Kidney (tissue), 13 donors: ENCODE measurements at regions not wholly inside any gene's neighbourhood (a gene's known extent, or its start where the extent isn't known, plus 50 kb on each side); places are given as distances from the start of the nearest gene placed in this dataset.

Source experiments
- DNase-seq, 5 donors: peaks; one replicate each; pipeline ENCODE4 v3.0.0-alpha.2; 2013 to 2020
- FAIRE-seq: peaks from 2 replicates; lab custom pipeline; 2012; peaks lifted over from hg19 to GRCh38; lab: Jason Lieb, UNC
- H3K27ac ChIP-seq, 2 donors: one replicate each; pipeline ENCODE4 v1.7.0; 2013; ENCODE audit warnings: low read depth in 2 of 2, low read length in 2 of 2, inconsistent platforms in 1 of 2
- H3K27me3 ChIP-seq: one replicate; pipeline ENCODE4 v1.7.1; 2013; ENCODE audit warnings: low read length, inconsistent platforms; ENCODE audit not compliant: control insufficient read depth, insufficient read depth
- H3K36me3 ChIP-seq, 3 donors: one replicate each; pipeline versions ENCODE4 v1.7.0 to v1.7.1; 2013; ENCODE audit warnings: low read length in 3 of 3, control low read depth in 1 of 3, inconsistent platforms in 1 of 3; ENCODE audit not compliant: insufficient read depth in 3 of 3, control insufficient read depth in 2 of 3
- H3K4me1 ChIP-seq, 3 donors: one replicate each; pipeline versions ENCODE4 v1.7.0 to v1.7.1; 2013; ENCODE audit warnings: low read length in 3 of 3, inconsistent platforms in 1 of 3, low read depth in 1 of 3; ENCODE audit not compliant: control insufficient read depth in 2 of 3, insufficient read depth in 2 of 3
- H3K4me3 ChIP-seq, 3 donors: one replicate each; pipeline versions ENCODE4 v1.7.0 to v1.8.1; 2013; ENCODE audit warnings: low read length in 3 of 3, control low read depth in 1 of 3, inconsistent platforms in 1 of 3
- H3K9ac ChIP-seq, 3 donors: one replicate each; pipeline versions ENCODE4 v1.7.0 to v1.7.1; 2013; ENCODE audit warnings: low read length in 3 of 3, control low read depth in 1 of 3, inconsistent platforms in 1 of 3
- H3K9me3 ChIP-seq, 3 donors: one replicate each; pipeline versions ENCODE4 v1.7.0 to v1.7.1; 2013; ENCODE audit warnings: low read length in 3 of 3, control low read depth in 1 of 3, inconsistent platforms in 1 of 3; ENCODE audit not compliant: control insufficient read depth in 2 of 3, insufficient read depth in 1 of 3
- CTCF ChIP-seq: IDR thresholded peaks from 3 replicates; pipeline ENCODE4 v1.5.1; 2012; ENCODE audit warnings: mild to moderate bottlenecking, moderate library complexity, borderline replicate concordance; ENCODE audit not compliant: insufficient read depth; ENCODE audit errors: extremely low read depth
- intact Hi-C: fragments of 100-400 bp; cut with DNase I; formaldehyde crosslinking; loops from one replicate; pipeline ENCODE4 v1.11.1; 2022
- donor health status: control.
- donor health status: control.
- donor health status: control.
- donor health status: control.
- donor health status: control.
- donor health status: DM: yes; HTN: yes; CAD: no.
- donor health status: Normal renal cell carcinoma (clear cell type).

DNA sequence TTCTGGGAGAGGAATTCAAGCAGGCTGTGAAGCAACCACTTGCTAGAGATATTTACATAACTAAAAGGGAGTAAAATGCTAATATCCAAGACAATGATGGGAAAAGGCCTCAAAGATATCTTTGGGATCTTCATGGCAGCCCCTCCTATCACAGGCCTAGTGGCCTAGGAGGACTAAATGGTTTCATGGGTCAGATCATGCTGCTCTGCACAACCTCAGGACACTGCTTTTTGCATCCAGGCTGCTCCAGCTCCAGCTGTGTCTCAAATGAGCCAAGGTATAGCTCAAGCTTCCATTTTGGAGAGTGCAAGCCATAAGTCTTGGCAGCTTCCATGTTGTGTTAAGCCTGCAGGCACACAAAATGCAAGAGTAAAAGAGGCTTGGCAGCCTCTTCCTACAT, 195.6 kb upstream of the SSTR1 start:
- no peak for TF ChIP-seq CTCF
- FAIRE-seq (no peak), DNase-seq (no peak)
- H3K9me3 ChIP-seq: peaks cover 0 to 14% (median 2%) of the 10 kb centered on the region in 3 donors
- H3K36me3 ChIP-seq: no peaks in the 10 kb centered on the region
- H3K27me3 ChIP-seq: no peaks in the 10 kb centered on the region
- H3K4me3 ChIP-seq: no peak overlapping the region
- no peak overlapping the region for H3K27ac ChIP-seq
- intact Hi-C loops: no loop called here
- H3K4me1 ChIP-seq: no peaks in the 10 kb centered on the region
- H3K9ac ChIP-seq: no peak overlapping the region

GRCh38 chr14:38016497-38016896, 191.2 kb upstream of the SSTR1 start:
- intact Hi-C loops: no loop called here
- no peaks in the 10 kb centered on the region for H3K4me1 ChIP-seq
- DNase-seq: no peak
- no peaks in the 10 kb centered on the region for H3K36me3 ChIP-seq
- H3K9me3 ChIP-seq: peaks cover 0 to 14% (median 2%) of the 10 kb centered on the region in 3 donors
- H3K9ac ChIP-seq: no peak overlapping the region
- no peaks in the 10 kb centered on the region for H3K27me3 ChIP-seq
- no peak for TF ChIP-seq CTCF
- no peak overlapping the region for H3K27ac ChIP-seq
- no peak overlapping the region for H3K4me3 ChIP-seq
- no peak for FAIRE-seq

GRCh38 chr14:38021861-38022260, 185.8 kb upstream of the SSTR1 start:
- H3K27ac ChIP-seq: no peak overlapping the region
- no peaks in the 10 kb centered on the region for H3K36me3 ChIP-seq
- no peaks in the 10 kb centered on the region for H3K27me3 ChIP-seq
- DNase-seq: no peak
- no peak overlapping the region for H3K4me3 ChIP-seq
- H3K9me3 ChIP-seq: peaks cover 0 to 8% (median 0%) of the 10 kb centered on the region in 3 donors
- intact Hi-C loops: no loop called here
- no peaks in the 10 kb centered on the region for H3K4me1 ChIP-seq
- TF ChIP-seq CTCF: no peak
- FAIRE-seq: no peak
- no peak overlapping the region for H3K9ac ChIP-seq

DNA sequence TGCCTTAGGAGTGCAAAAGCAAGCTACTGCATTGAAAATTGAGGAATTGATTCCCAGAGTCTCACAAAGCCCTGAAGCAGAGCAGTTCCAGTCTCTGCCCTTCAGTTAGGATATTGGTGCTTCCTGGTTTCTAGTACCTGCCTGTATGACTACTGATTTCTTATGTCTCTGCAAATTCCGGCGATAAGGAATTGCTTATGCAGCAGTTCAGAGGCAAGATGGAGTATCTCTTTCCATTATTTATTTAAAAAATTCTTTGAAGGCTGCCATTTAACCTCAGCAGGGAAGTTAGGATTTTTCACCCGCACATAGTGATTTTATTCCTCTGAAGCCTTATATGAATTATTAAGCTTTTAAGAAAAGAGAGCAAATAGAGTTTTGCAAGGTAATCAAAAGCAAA, 184.9 kb upstream of the SSTR1 start:
- Histone ChIP-seq H3K4me3 (no peak overlapping the region), H3K9ac (no peak overlapping the region), H3K36me3 (no peaks in the 10 kb centered on the region), H3K27ac (no peak overlapping the region), H3K27me3 (no peaks in the 10 kb centered on the region), H3K9me3 (peaks cover 0 to 8% (median 0%) of the 10 kb centered on the region in 3 donors), H3K4me1 (no peaks in the 10 kb centered on the region)
- no peak for TF ChIP-seq CTCF
- no peak for DNase-seq
- intact Hi-C loops: no loop called here
- no peak for FAIRE-seq
